CD14-positive monocyte (primary cell): ENCODE measurements at regions not wholly inside any gene's neighbourhood (a gene's known extent, or its start where the extent isn't known, plus 50 kb on each side); places are given as distances from the start of the nearest gene placed in this dataset.

Experiments
- DNase-seq, 3 donors: peaks; one replicate each; pipeline ENCODE4 v3.0.0-alpha.2; 2011 to 2022
- H2AFZ ChIP-seq: 2 replicates; pipeline ENCODE4 v1.6.0; 2012; ENCODE audit warnings: mild to moderate bottlenecking, low read depth, low read length, inconsistent platforms; ENCODE audit not compliant: insufficient read depth, poor library complexity, severe bottlenecking
- H3K27ac ChIP-seq, 2 donors: 1 replicate in 1 of 2; 2 replicates in 1 of 2; pipeline ENCODE4 v1.5.1; 2012 to 2013; ENCODE audit warnings: low read length in 2 of 2, control low read depth in 1 of 2, inconsistent platforms in 1 of 2, low read depth in 1 of 2, mild to moderate bottlenecking in 1 of 2
- H3K27me3 ChIP-seq, 2 donors: one replicate each; pipeline versions ENCODE4 v1.6.0 to v1.6.1; 2011 to 2013; ENCODE audit warnings: low read length in 2 of 2; ENCODE audit not compliant: control insufficient read depth in 2 of 2, insufficient read depth in 2 of 2
- H3K36me3 ChIP-seq, 2 donors: replicated peaks in 1 of 2; 1 replicate in 1 of 2; 2 replicates in 1 of 2; pipeline versions ENCODE4 v1.5.1 to v1.6.1; 2012 to 2013; ENCODE audit warnings: low read length in 2 of 2, control low read depth in 1 of 2, inconsistent platforms in 1 of 2, mild to moderate bottlenecking in 1 of 2; ENCODE audit not compliant: insufficient read depth in 2 of 2, control insufficient read depth in 1 of 2
- H3K4me1 ChIP-seq, 2 donors: 1 replicate in 1 of 2; 2 replicates in 1 of 2; pipeline versions ENCODE4 v1.5.1 to v1.6.1; 2012 to 2013; ENCODE audit warnings: low read length in 2 of 2, control low read depth in 1 of 2, inconsistent platforms in 1 of 2, mild to moderate bottlenecking in 1 of 2, moderate library complexity in 1 of 2; ENCODE audit not compliant: insufficient read depth in 2 of 2, control insufficient read depth in 1 of 2
- H3K4me2 ChIP-seq: replicated peaks from 2 replicates; pipeline ENCODE3; 2012; ENCODE audit warnings: low read length, moderate library complexity, mild to moderate bottlenecking; ENCODE audit not compliant: poor library complexity, severe bottlenecking; ENCODE audit errors: extremely low read depth
- H3K4me3 ChIP-seq, 3 experiments: fragments of 200-600 bp in 1 of 3; sonication (generic) in 1 of 3; replicated peaks in 1 of 3; 1 replicate in 2 of 3; 2 replicates in 1 of 3; pipeline ENCODE4 v1.5.1; 2011 to 2013; ENCODE audit warnings: low read length in 3 of 3, mild to moderate bottlenecking in 3 of 3, control low read depth in 2 of 3, low read depth in 2 of 3, inconsistent platforms in 1 of 3, moderate library complexity in 1 of 3
- H3K79me2 ChIP-seq: 2 replicates; pipeline ENCODE4 v1.6.0; 2012; ENCODE audit warnings: mild to moderate bottlenecking, control low read depth, inconsistent platforms, low read length, moderate library complexity; ENCODE audit not compliant: insufficient read depth
- H3K9ac ChIP-seq: 2 replicates; pipeline ENCODE4 v1.6.0; 2017; ENCODE audit warnings: low read length, mild to moderate bottlenecking; ENCODE audit not compliant: insufficient read depth, poor library complexity, severe bottlenecking
- H3K9me3 ChIP-seq, 2 donors: replicated peaks in 1 of 2; 1 replicate in 1 of 2; 2 replicates in 1 of 2; pipeline versions ENCODE4 v1.5.1 to v1.6.1; 2012 to 2013; ENCODE audit warnings: low read length in 2 of 2, control low read depth in 1 of 2; ENCODE audit not compliant: control insufficient read depth in 1 of 2, insufficient read depth in 1 of 2
- H4K20me1 ChIP-seq: 2 replicates; pipeline ENCODE4 v1.6.0; 2012; ENCODE audit warnings: mild to moderate bottlenecking, low read length, control low read depth, moderate library complexity; ENCODE audit not compliant: insufficient read depth
- H3K27ac Mint-ChIP-seq, 7 donors: one replicate each; pipeline ENCODE4 v1.8.0; 2020; ENCODE audit warnings: mild to moderate bottlenecking in 7 of 7, mixed read lengths in 7 of 7, moderate library complexity in 6 of 7, inconsistent platforms in 2 of 7
- H3K27me3 Mint-ChIP-seq, 3 donors: one replicate each; pipeline ENCODE4 v1.8.0; 2021 to 2022; ENCODE audit warnings: low read depth in 3 of 3, mild to moderate bottlenecking in 3 of 3, mixed read lengths in 3 of 3, moderate library complexity in 3 of 3, inconsistent platforms in 1 of 3
- H3K36me3 Mint-ChIP-seq, 2 donors: one replicate each; pipeline ENCODE4 v1.8.0; 2020; ENCODE audit warnings: mixed read lengths in 2 of 2, inconsistent platforms in 1 of 2, mild to moderate bottlenecking in 1 of 2
- H3K4me1 Mint-ChIP-seq: one replicate; pipeline ENCODE4 v1.8.0; 2020; ENCODE audit warnings: mild to moderate bottlenecking, mixed read lengths
- H3K4me3 Mint-ChIP-seq, 2 donors: one replicate each; pipeline ENCODE4 v1.8.0; 2020; ENCODE audit warnings: mild to moderate bottlenecking in 2 of 2, mixed read lengths in 2 of 2, moderate library complexity in 1 of 2
- H3K9me3 Mint-ChIP-seq, 7 donors: one replicate each; pipeline ENCODE4 v1.8.0; 2020 to 2022; ENCODE audit warnings: mixed read lengths in 7 of 7, mild to moderate bottlenecking in 6 of 7, moderate library complexity in 6 of 7, inconsistent platforms in 2 of 7
- WGBS: methylation state at CpG from one replicate; pipeline ENCODE4 v1.1.5; 2013; ENCODE audit warnings: missing lambda C conversion rate; ENCODE audit not compliant: insufficient coverage; 5-methylcytosine and 5-hydroxymethylcytosine counted together
- intact Hi-C, 2 donors: fragments of 100-400 bp; cut with micrococcal nuclease; formaldehyde crosslinking; loops; one replicate each; pipeline versions ENCODE4 v1.15.0 to v1.15.1; 2023
- TF ChIP-seq, protein P1 (sequence below): fragments of 200-600 bp; IDR thresholded peaks from one replicate; pipeline ENCODE4 v1.8.0; 2022; ENCODE audit warnings: antibody characterized with exemption, mild to moderate bottlenecking

DNA sequence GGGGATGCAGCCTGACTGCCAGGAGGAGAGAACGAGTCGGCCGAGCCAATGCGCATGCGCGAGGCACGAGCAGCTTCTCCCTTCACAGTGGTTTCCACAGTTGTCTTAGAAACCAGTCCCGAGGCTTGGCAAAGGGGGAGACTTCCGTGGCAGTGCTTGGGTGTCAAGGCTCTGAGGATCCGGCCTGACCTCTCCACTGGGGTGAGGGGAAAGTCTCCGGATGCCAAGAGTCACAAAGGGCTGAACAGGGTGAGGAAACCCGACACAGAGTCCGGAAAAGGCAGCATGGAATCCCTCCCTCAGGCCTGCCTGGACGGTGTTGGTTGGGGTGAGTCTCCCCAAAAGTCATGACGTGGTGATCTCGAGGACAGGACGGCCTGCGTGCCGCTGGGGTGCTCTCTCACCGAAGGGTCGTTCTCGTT lies 475.5 kb downstream of the SPATA31A7 start:
- peak overlapping the region in 1 of 7 donors; percentile 66 for H3K27ac Mint-ChIP-seq
- no peak overlapping the region for H2AFZ ChIP-seq
- H3K36me3 Mint-ChIP-seq: no peaks in the 10 kb centered on the region
- 84% methylated on average over 15 of the region's 22 CpGs for WGBS
- TF ChIP-seq, protein P1, sequence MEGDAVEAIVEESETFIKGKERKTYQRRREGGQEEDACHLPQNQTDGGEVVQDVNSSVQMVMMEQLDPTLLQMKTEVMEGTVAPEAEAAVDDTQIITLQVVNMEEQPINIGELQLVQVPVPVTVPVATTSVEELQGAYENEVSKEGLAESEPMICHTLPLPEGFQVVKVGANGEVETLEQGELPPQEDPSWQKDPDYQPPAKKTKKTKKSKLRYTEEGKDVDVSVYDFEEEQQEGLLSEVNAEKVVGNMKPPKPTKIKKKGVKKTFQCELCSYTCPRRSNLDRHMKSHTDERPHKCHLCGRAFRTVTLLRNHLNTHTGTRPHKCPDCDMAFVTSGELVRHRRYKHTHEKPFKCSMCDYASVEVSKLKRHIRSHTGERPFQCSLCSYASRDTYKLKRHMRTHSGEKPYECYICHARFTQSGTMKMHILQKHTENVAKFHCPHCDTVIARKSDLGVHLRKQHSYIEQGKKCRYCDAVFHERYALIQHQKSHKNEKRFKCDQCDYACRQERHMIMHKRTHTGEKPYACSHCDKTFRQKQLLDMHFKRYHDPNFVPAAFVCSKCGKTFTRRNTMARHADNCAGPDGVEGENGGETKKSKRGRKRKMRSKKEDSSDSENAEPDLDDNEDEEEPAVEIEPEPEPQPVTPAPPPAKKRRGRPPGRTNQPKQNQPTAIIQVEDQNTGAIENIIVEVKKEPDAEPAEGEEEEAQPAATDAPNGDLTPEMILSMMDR: no peak
- no peak overlapping the region for H3K4me3 ChIP-seq
- H3K4me1 Mint-ChIP-seq: no peaks in the 10 kb centered on the region
- no peak overlapping the region for H3K4me3 Mint-ChIP-seq
- peaks cover 52 to 63% of the 10 kb centered on the region in 2 donors for H3K9me3 ChIP-seq
- H3K36me3 ChIP-seq: no peaks in the 10 kb centered on the region
- H3K4me1 ChIP-seq: no peaks in the 10 kb centered on the region
- no peaks in the 10 kb centered on the region for H3K27me3 Mint-ChIP-seq
- peaks cover 20 to 57% (median 48%) of the 10 kb centered on the region in 7 donors for H3K9me3 Mint-ChIP-seq
- H3K4me2 ChIP-seq: no peak overlapping the region
- no peak overlapping the region for H3K9ac ChIP-seq
- H3K79me2 ChIP-seq: no peaks in the 10 kb centered on the region
- H3K27me3 ChIP-seq: no peaks in the 10 kb centered on the region
- no peak overlapping the region for H3K27ac ChIP-seq
- intact Hi-C loops: no loop called here
- DNase-seq: no peak
- H4K20me1 ChIP-seq: no peaks in the 10 kb centered on the region

DNA sequence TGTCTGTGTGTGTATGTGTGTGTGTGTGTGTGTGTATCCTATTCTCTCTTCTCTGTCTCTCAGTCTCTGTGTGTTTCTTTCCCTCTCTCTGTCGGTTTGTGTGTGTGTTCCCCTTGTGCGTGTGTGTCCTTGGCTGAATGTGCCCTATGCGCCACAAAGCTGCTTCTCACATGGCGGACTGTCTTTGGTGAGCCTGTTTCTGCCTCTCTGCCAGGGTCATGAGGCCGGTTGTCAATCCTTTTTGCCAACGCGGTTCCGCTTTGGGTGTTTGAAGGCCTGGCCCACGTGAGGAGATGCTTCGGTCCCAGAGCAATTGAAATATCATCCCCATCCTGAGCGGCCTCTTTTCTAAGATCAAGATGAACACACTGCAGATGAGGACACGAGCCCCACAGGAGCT lies 476.0 kb downstream of the SPATA31A7 start:
- H3K9me3 Mint-ChIP-seq: peaks cover 25 to 62% (median 52%) of the 10 kb centered on the region in 7 donors
- no peak overlapping the region for H3K27ac Mint-ChIP-seq
- peaks cover 57 to 68% of the 10 kb centered on the region in 2 donors for H3K9me3 ChIP-seq
- no peak for DNase-seq
- TF ChIP-seq, protein P1: no peak
- no peak overlapping the region for H3K4me3 ChIP-seq
- WGBS: 79% methylated on average over 10 of the region's 12 CpGs
- H3K27me3 Mint-ChIP-seq: no peaks in the 10 kb centered on the region
- no peaks in the 10 kb centered on the region for H3K27me3 ChIP-seq
- no peak overlapping the region for H3K4me3 Mint-ChIP-seq
- H3K79me2 ChIP-seq: no peaks in the 10 kb centered on the region
- intact Hi-C loops: no loop called here
- no peak overlapping the region for H3K9ac ChIP-seq
- H3K4me1 Mint-ChIP-seq: no peaks in the 10 kb centered on the region
- no peak overlapping the region for H3K27ac ChIP-seq
- H3K36me3 Mint-ChIP-seq: no peaks in the 10 kb centered on the region
- H3K4me1 ChIP-seq: no peaks in the 10 kb centered on the region
- no peak overlapping the region for H2AFZ ChIP-seq
- no peak overlapping the region for H3K4me2 ChIP-seq
- H4K20me1 ChIP-seq: no peaks in the 10 kb centered on the region
- H3K36me3 ChIP-seq: no peaks in the 10 kb centered on the region
